ENCODE measurements at regions not wholly inside any gene's neighbourhood (a gene's known extent, or its start where the extent isn't known, plus 50 kb on each side); places are given as distances from the start of the nearest gene placed in this dataset.

GRCh38 chr15:70463453-70463834 lies 299.9 kb downstream of the UACA start:
- TF ChIP-seq GATA2 (IDR thresholded peaks at IDR 0.05; ENCODE audit: low read depth, low read length), result no peak
- no peak for TF ChIP-seq GATA3 (IDR thresholded peaks at IDR 0.05; ENCODE audit: low read depth, low read length)
